OCI-LY7 (cell line): ENCODE measurements at regions not wholly inside any gene's neighbourhood (a gene's known extent, or its start where the extent isn't known, plus 50 kb on each side); places are given as distances from the start of the nearest gene placed in this dataset.

Experiments used
- CTCF ChIP-seq: fragments of 200-600 bp; sonication (generic); conservative IDR thresholded peaks from 2 replicates; pipeline ENCODE4 v1.5.1; 2014; ENCODE audit warnings: mild to moderate bottlenecking, antibody characterized with exemption, low read length, moderate library complexity, mixed read lengths
- EZH2phosphoT487 ChIP-seq: fragments of 200-600 bp; sonication (generic); IDR thresholded peaks from 2 replicates; pipeline ENCODE4 v1.6.1; 2018; ENCODE audit warnings: low read depth, borderline replicate concordance, mild to moderate bottlenecking, mixed run types, antibody characterized with exemption, low read length, moderate library complexity, mixed read lengths

GRCh38 chr1:98340511-98340910, 321.0 kb upstream of the SNX7 start:
- TF ChIP-seq CTCF (no peak), EZH2phosphoT487 (no peak)
